RWPE1 (cell line): ENCODE measurements at regions not wholly inside any gene's neighbourhood (a gene's known extent, or its start where the extent isn't known, plus 50 kb on each side); places are given as distances from the start of the nearest gene placed in this dataset.
A peak's percentile ranks its signal among the peaks of the same experiment; 100 is the strongest.

Experiments
- CTCF ChIA-PET: fragments of 350-600 bp; sonication (Branson Sonifier 250); formaldehyde crosslinking; extraction: SDS; loops from one replicate; lab custom pipeline; 2021; lab: Yijun Ruan, JAX
- POLR2A ChIA-PET: fragments of 400-600 bp; formaldehyde crosslinking; extraction: SDS; loops from one replicate; lab custom pipeline; 2020; ENCODE audit warnings: antibody characterized with exemption; ENCODE audit not compliant: low non-redundant PET; lab: Yijun Ruan, JAX
- DNase-seq: peaks from one replicate; pipeline ENCODE4 v3.0.0; 2012; ENCODE audit warnings: low spot score
- H3K27ac ChIP-seq: fragments of 450-650 bp; 2 replicates; pipeline ENCODE4 v1.5.1; 2017
- CTCF ChIP-seq: fragments of 450-650 bp; conservative IDR thresholded peaks from 2 replicates; pipeline ENCODE4 v1.5.1; 2017; ENCODE audit warnings: low read depth, mild to moderate bottlenecking

GRCh38 chr12:115351514-115352077 lies 667.6 kb upstream of the TBX3 start:
- no peak for DNase-seq
- TF ChIP-seq CTCF = no peak
- H3K27ac ChIP-seq = no peak overlapping the region
- POLR2A ChIA-PET = no interaction called here
- CTCF ChIA-PET = no interaction called here

GRCh38 chr12:115349711-115350110 lies 665.7 kb upstream of the TBX3 start:
- no peak for TF ChIP-seq CTCF
- no peak overlapping the region for H3K27ac ChIP-seq
- no peak for DNase-seq
- ChIA-PET CTCF (interaction anchor here (0.7 kb wide), 1 partner anchor 42 kb away, joined by 5 read pairs; no protein-coding TSS in a partner anchor), POLR2A (no interaction called here)

- POLR2A ChIA-PET = no interaction called here
- TF ChIP-seq CTCF = no peak
- no peak for DNase-seq
- no peak overlapping the region for H3K27ac ChIP-seq
- CTCF ChIA-PET = no interaction called here
These were observed 664.3 kb upstream of the TBX3 start for GRCh38 chr12:115348301-115348700.

GRCh38 chr12:115343601-115344000 lies 659.6 kb upstream of the TBX3 start:
- no peak overlapping the region for H3K27ac ChIP-seq
- ChIA-PET POLR2A (no interaction called here), CTCF (no interaction called here)
- TF ChIP-seq CTCF = no peak
- no peak for DNase-seq

- POLR2A ChIA-PET = no interaction called here
These were observed 659.0 kb upstream of the TBX3 start for GRCh38 chr12:115343008-115343407.

GRCh38 chr12:115341442-115341841 lies 657.5 kb upstream of the TBX3 start:
- POLR2A ChIA-PET = no interaction called here
- CTCF ChIA-PET = no interaction called here
- H3K27ac ChIP-seq = peak overlapping the region; percentile 62
- DNase-seq = peak; percentile 97
- no peak for TF ChIP-seq CTCF

More at GRCh38 chr12:115343008-115343407, 659.0 kb upstream of the TBX3 start:
- TF ChIP-seq CTCF = no peak
- DNase-seq = no peak
- no peak overlapping the region for H3K27ac ChIP-seq
- CTCF ChIA-PET = no interaction called here
